DMS53 (cell line): ENCODE measurements at regions not wholly inside any gene's neighbourhood (a gene's known extent, or its start where the extent isn't known, plus 50 kb on each side); places are given as distances from the start of the nearest gene placed in this dataset.
"Not testable (repeated sequence)": the region's sequence is repeated elsewhere in the genome, so short reads cannot be mapped to it uniquely, and the experiment has no call there.

Source experiments
- DNase-seq: peaks from one replicate; lab custom pipeline; 2025; lab: John Stamatoyannopoulos, UW

GRCh38 chr9:85487872-85488271, 253.9 kb downstream of the AGTPBP1 start:
- no peak for DNase-seq

GRCh38 chr9:85484235-85484634, 257.5 kb downstream of the AGTPBP1 start:
- DNase-seq, result no peak

- peak; percentile 18 for DNase-seq
Observed at GRCh38 chr9:85483208-85483607, 258.5 kb downstream of the AGTPBP1 start.

GRCh38 chr9:85479305-85479704, 262.4 kb downstream of the AGTPBP1 start:
- DNase-seq, result no peak

GRCh38 chr9:85478847-85479246, 262.9 kb downstream of the AGTPBP1 start:
- DNase-seq, result no peak

GRCh38 chr9:85474896-85475295, 266.9 kb downstream of the AGTPBP1 start:
- not testable (repeated sequence) for DNase-seq

GRCh38 chr9:85471791-85472190, 270.0 kb downstream of the AGTPBP1 start:
- no peak for DNase-seq

GRCh38 chr9:85469041-85469440, 272.7 kb downstream of the AGTPBP1 start:
- DNase-seq, result no peak

- no peak for DNase-seq
Observed at GRCh38 chr9:85466834-85467233, 274.9 kb downstream of the AGTPBP1 start.

- DNase-seq, result not testable (repeated sequence)
Observed at GRCh38 chr9:85458114-85458864, 283.5 kb downstream of the AGTPBP1 start.

- DNase-seq, result no peak
Observed at GRCh38 chr9:85453850-85454249, 287.9 kb downstream of the AGTPBP1 start.

GRCh38 chr9:85452841-85453240, 288.9 kb downstream of the AGTPBP1 start:
- DNase-seq, result no peak

- no peak for DNase-seq
Observed at GRCh38 chr9:85451680-85452079, 290.1 kb downstream of the AGTPBP1 start.

GRCh38 chr9:85445887-85446286, 295.9 kb downstream of the AGTPBP1 start:
- no peak for DNase-seq

- DNase-seq, result no peak
Observed at GRCh38 chr9:85444243-85444642, 297.5 kb downstream of the AGTPBP1 start.

GRCh38 chr9:85443190-85443598, 298.6 kb downstream of the AGTPBP1 start:
- no peak for DNase-seq

GRCh38 chr9:85439791-85440190, 302.0 kb downstream of the AGTPBP1 start:
- no peak for DNase-seq

GRCh38 chr9:85433956-85434355, 307.8 kb downstream of the AGTPBP1 start:
- DNase-seq, result not testable (repeated sequence)

GRCh38 chr9:85433551-85433950, 308.2 kb downstream of the AGTPBP1 start:
- not testable (repeated sequence) for DNase-seq

GRCh38 chr9:85433046-85433445, 308.7 kb downstream of the AGTPBP1 start:
- DNase-seq, result no peak

- DNase-seq, result no peak
Observed at GRCh38 chr9:85432599-85432998, 309.2 kb downstream of the AGTPBP1 start.

- DNase-seq, result peak; percentile 4
Observed at GRCh38 chr9:85431339-85432102, 310.2 kb downstream of the AGTPBP1 start.

- DNase-seq, result no peak
Observed at GRCh38 chr9:85430659-85431338, 311.0 kb downstream of the AGTPBP1 start.
